MM.1S (cell line): ENCODE measurements at regions not wholly inside any gene's neighbourhood (a gene's known extent, or its start where the extent isn't known, plus 50 kb on each side); places are given as distances from the start of the nearest gene placed in this dataset.
"Not testable (repeated sequence)": the region's sequence is repeated elsewhere in the genome, so short reads cannot be mapped to it uniquely, and the experiment has no call there.

ENCODE experiments used
- EZH2phosphoT487 ChIP-seq: fragments of 300-600 bp; sonication (generic); IDR thresholded peaks from 2 replicates; pipeline ENCODE4 v1.6.1; 2018; ENCODE audit warnings: antibody characterized with exemption, low read length
- TF ChIP-seq, protein P1 (sequence below): fragments of 300-600 bp; sonication (generic); IDR thresholded peaks from 2 replicates; pipeline ENCODE4 v1.5.1; 2016; ENCODE audit warnings: antibody characterized with exemption, low read length, mixed read lengths

DNA sequence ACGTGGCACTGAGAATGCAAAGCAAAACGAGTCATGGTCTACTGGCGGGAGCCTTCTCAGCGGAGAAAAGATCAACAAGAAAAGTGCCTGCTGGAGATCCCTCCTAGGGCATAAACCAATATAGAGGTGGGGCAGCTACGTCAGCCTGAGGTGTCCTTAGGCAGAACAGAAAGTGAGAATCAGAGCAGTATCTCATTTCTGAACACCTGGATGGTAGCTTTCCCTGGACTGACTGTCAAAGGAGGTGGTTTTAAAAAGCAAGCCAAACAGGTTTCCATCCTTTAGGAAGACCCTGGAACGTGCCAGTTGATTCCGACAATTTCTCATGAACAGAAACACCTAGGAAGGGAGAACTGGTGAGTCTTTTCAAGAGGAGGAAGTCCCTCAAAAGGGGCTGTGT lies 71.4 kb upstream of the NBPF9 start:
- TF ChIP-seq, protein P1, sequence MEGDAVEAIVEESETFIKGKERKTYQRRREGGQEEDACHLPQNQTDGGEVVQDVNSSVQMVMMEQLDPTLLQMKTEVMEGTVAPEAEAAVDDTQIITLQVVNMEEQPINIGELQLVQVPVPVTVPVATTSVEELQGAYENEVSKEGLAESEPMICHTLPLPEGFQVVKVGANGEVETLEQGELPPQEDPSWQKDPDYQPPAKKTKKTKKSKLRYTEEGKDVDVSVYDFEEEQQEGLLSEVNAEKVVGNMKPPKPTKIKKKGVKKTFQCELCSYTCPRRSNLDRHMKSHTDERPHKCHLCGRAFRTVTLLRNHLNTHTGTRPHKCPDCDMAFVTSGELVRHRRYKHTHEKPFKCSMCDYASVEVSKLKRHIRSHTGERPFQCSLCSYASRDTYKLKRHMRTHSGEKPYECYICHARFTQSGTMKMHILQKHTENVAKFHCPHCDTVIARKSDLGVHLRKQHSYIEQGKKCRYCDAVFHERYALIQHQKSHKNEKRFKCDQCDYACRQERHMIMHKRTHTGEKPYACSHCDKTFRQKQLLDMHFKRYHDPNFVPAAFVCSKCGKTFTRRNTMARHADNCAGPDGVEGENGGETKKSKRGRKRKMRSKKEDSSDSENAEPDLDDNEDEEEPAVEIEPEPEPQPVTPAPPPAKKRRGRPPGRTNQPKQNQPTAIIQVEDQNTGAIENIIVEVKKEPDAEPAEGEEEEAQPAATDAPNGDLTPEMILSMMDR: not testable (repeated sequence)
- not testable (repeated sequence) for TF ChIP-seq EZH2phosphoT487
